Lower lobe of right lung (tissue), 2 donors: ENCODE measurements at regions not wholly inside any gene's neighbourhood (a gene's known extent, or its start where the extent isn't known, plus 50 kb on each side); places are given as distances from the start of the nearest gene placed in this dataset.

Experiments used
- ATAC-seq, 2 donors: fragments of 200-7000 bp; cut with Tn5 transposase; one replicate each; pipeline ENCODE4 v1.9.1; 2020 to 2022; ENCODE audit warnings: mild to moderate bottlenecking in 2 of 2, moderate library complexity in 2 of 2
- DNase-seq: peaks from one replicate; pipeline ENCODE4 v3.0.0-alpha.2; 2020
- H3K27ac ChIP-seq: fragments of 200-600 bp; one replicate; pipeline ENCODE4 v1.8.0; 2022
- H3K27me3 ChIP-seq: fragments of 200-600 bp; one replicate; pipeline ENCODE4 v1.8.0; 2022; ENCODE audit warnings: low read depth
- H3K36me3 ChIP-seq: fragments of 200-600 bp; one replicate; pipeline ENCODE4 v1.8.0; 2022; ENCODE audit warnings: mild to moderate bottlenecking
- H3K4me1 ChIP-seq: fragments of 200-600 bp; one replicate; pipeline ENCODE4 v1.8.0; 2022
- H3K4me3 ChIP-seq: fragments of 200-600 bp; one replicate; pipeline ENCODE4 v1.8.0; 2022; ENCODE audit warnings: mild to moderate bottlenecking
- H3K9me3 ChIP-seq: fragments of 200-600 bp; one replicate; pipeline ENCODE4 v1.8.0; 2022
- intact Hi-C: fragments of 100-400 bp; cut with DNase I; formaldehyde crosslinking; loops from one replicate; pipeline ENCODE4 v1.11.0; 2022
- TF ChIP-seq, protein P1 (sequence below): fragments of 200-600 bp; IDR thresholded peaks from one replicate; pipeline ENCODE4 v1.8.0; 2022; ENCODE audit warnings: antibody characterized with exemption, mild to moderate bottlenecking
- donor health status: DM: no; HTN: yes; CAD: no; lungs with severe emphysema.

DNA sequence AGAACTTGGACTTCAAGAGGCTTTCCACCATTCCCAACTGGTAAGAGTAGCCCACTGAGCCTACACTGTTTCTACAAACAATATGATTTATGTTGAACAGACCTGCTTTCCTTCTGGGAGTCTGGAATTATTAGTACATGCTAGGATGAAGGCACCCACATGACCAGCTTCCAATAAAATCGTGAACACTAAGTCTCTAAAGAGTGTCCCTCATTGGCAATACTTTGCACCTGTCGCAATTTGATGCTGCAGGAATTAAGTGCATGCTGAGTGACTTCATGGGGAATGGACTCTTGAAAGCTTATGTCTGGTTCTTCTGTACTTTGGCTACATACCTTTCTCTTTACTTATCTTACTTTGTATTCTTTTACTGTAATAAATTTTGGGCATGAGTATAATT lies 305.2 kb upstream of the GHITM start:
- ATAC-seq (no peak), DNase-seq (no peak)
- Histone ChIP-seq H3K27ac (no peak overlapping the region), H3K4me1 (no peaks in the 10 kb centered on the region), H3K4me3 (no peak overlapping the region), H3K9me3 (peaks cover 8% of the 10 kb centered on the region), H3K27me3 (no peaks in the 10 kb centered on the region), H3K36me3 (no peaks in the 10 kb centered on the region)
- intact Hi-C loops: no loop called here
- TF ChIP-seq, protein P1, sequence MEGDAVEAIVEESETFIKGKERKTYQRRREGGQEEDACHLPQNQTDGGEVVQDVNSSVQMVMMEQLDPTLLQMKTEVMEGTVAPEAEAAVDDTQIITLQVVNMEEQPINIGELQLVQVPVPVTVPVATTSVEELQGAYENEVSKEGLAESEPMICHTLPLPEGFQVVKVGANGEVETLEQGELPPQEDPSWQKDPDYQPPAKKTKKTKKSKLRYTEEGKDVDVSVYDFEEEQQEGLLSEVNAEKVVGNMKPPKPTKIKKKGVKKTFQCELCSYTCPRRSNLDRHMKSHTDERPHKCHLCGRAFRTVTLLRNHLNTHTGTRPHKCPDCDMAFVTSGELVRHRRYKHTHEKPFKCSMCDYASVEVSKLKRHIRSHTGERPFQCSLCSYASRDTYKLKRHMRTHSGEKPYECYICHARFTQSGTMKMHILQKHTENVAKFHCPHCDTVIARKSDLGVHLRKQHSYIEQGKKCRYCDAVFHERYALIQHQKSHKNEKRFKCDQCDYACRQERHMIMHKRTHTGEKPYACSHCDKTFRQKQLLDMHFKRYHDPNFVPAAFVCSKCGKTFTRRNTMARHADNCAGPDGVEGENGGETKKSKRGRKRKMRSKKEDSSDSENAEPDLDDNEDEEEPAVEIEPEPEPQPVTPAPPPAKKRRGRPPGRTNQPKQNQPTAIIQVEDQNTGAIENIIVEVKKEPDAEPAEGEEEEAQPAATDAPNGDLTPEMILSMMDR: no peak

DNA sequence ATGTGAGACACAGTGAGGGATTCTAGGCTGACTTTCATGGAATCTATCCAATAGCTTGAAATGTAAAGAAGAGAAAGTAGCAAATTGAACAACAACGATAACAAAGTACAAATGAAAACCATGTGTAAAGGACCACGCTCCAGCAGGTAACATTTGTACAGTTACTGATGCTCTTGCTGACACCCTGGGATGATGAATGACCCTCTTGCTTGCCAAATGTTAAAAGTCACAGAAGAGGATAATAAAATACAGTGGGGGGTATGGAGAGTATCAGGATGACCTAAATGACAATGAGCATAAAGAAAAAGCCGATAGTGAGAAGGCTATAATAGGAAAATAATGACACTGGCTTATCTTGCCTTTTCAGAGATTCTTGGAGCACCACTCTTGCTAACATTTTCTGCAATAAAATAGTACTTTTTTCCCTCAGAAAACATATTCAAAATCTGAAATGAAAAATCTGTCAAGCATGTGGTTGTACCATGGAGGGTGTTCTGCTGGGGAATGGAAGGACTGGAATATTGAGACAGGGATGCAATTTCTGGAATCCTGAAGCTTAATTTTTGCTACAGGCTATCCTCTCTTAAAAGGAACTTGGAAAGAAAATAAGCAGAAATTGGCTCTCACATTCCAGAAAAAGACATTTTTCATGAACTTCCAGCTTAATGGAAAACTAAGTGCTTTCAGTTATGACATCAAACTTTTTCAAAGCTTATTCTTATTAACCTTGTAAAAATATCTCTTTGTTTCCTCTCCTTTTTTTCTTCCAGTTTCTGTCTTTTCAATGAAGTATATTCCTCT lies 303.2 kb upstream of the GHITM start:
- no peaks in the 10 kb centered on the region for H3K4me1 ChIP-seq
- H3K27me3 ChIP-seq: no peaks in the 10 kb centered on the region
- ATAC-seq (no peak), DNase-seq (no peak)
- H3K4me3 ChIP-seq: no peak overlapping the region
- H3K36me3 ChIP-seq: no peaks in the 10 kb centered on the region
- TF ChIP-seq, protein P1: no peak
- intact Hi-C loops: no loop called here
- H3K9me3 ChIP-seq: no peaks in the 10 kb centered on the region
- no peak overlapping the region for H3K27ac ChIP-seq

DNA sequence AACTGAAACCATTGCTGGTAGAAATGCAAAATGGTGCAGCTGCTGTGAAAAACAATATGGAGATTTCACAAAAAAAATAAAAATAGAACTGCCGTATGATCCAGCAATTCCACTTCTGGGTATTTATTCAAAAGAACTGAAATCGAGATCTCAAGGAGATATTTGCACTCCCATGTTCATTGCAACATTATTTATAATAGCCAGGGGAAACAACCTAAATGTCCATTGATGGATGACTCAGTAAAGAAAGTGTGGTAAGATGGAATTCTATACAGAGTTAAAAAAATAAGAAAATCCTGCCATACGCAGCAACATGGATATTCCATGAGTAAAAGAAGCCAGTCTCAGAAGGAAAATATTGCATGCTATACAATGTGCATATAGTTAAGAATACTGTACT lies 290.6 kb upstream of the GHITM start:
- ATAC-seq: no peak
- TF ChIP-seq, protein P1: no peak
- H3K27ac ChIP-seq: no peak overlapping the region
- no peaks in the 10 kb centered on the region for H3K4me1 ChIP-seq
- no peaks in the 10 kb centered on the region for H3K9me3 ChIP-seq
- no peak for DNase-seq
- H3K4me3 ChIP-seq: no peak overlapping the region
- H3K27me3 ChIP-seq: no peaks in the 10 kb centered on the region
- no peaks in the 10 kb centered on the region for H3K36me3 ChIP-seq
- intact Hi-C loops: no loop called here

DNA sequence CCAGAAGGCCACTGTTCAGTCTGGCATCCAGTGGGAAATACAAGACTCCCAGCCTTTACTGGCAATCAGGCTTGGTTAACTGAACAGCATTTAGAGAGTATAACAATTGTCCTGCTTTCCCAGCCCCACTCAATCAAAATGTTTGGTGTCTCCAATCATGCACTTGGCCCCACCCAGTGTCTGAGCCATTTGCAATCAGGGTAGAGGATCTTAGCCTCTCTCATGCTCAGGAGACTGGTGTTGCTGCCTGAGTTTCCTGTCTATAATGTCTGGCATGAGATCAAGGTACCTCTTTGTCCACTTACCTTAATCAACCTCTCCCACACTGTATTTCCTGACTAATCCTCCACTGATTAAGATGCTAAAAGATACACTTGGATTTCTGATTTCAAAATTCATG lies 290.2 kb upstream of the GHITM start:
- Histone ChIP-seq H3K27me3 (no peaks in the 10 kb centered on the region), H3K4me1 (no peaks in the 10 kb centered on the region), H3K27ac (no peak overlapping the region), H3K9me3 (no peaks in the 10 kb centered on the region), H3K36me3 (no peaks in the 10 kb centered on the region), H3K4me3 (no peak overlapping the region)
- no peak for ATAC-seq
- intact Hi-C loops: no loop called here
- DNase-seq: no peak
- TF ChIP-seq, protein P1: no peak

DNA sequence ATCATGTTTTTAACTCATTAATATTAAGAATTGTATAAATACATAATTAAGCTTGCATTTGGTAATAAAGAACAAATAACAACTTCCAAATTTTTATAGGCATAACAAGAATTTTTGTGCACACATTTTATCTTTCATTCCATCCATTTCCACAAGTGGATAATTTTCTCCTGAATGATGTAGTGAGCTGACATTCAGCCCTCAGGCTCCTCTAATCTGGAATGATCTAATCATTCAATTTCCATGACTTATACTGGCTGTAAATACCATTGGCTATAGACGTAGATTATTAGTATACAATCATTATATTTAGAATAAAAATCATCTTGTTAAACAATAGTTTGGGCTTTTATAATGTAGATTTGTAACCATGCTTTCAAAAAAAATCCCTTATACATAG lies 287.2 kb upstream of the GHITM start:
- no peak overlapping the region for H3K27ac ChIP-seq
- TF ChIP-seq, protein P1: no peak
- intact Hi-C loops: no loop called here
- H3K27me3 ChIP-seq: no peaks in the 10 kb centered on the region
- H3K4me1 ChIP-seq: no peaks in the 10 kb centered on the region
- DNase-seq (no peak), ATAC-seq (no peak)
- no peak overlapping the region for H3K4me3 ChIP-seq
- no peaks in the 10 kb centered on the region for H3K9me3 ChIP-seq
- no peaks in the 10 kb centered on the region for H3K36me3 ChIP-seq
